GM21515 (cell line): ENCODE measurements at regions not wholly inside any gene's neighbourhood (a gene's known extent, or its start where the extent isn't known, plus 50 kb on each side); places are given as distances from the start of the nearest gene placed in this dataset.

Source experiments
- ATAC-seq: cut with Tn5 transposase; IDR thresholded peaks from one replicate; pipeline ENCODE4 v1.9.1; 2021; ENCODE audit not compliant: unreplicated experiment

GRCh38 chr2:117701365-117701764 is 113.1 kb upstream of the DDX18 start:
- no peak for ATAC-seq

- no peak for ATAC-seq
These were observed 112.4 kb upstream of the DDX18 start for GRCh38 chr2:117702098-117702497.

- no peak for ATAC-seq
These were observed 110.6 kb upstream of the DDX18 start for GRCh38 chr2:117703858-117704257.

- ATAC-seq: no peak
These were observed 109.7 kb upstream of the DDX18 start for GRCh38 chr2:117704818-117705217.

GRCh38 chr2:117707874-117708273 is 106.6 kb upstream of the DDX18 start:
- no peak for ATAC-seq

- no peak for ATAC-seq
These were observed 101.8 kb upstream of the DDX18 start for GRCh38 chr2:117712684-117713083.

- ATAC-seq: no peak
These were observed 100.4 kb upstream of the DDX18 start for GRCh38 chr2:117714110-117714509.

GRCh38 chr2:117714745-117715417 is 99.6 kb upstream of the DDX18 start:
- no peak for ATAC-seq

GRCh38 chr2:117716505-117716904 is 98.0 kb upstream of the DDX18 start:
- no peak for ATAC-seq

- no peak for ATAC-seq
These were observed 97.4 kb upstream of the DDX18 start for GRCh38 chr2:117717072-117717471.

- ATAC-seq: no peak
These were observed 96.4 kb upstream of the DDX18 start for GRCh38 chr2:117718048-117718447.

GRCh38 chr2:117720765-117721164 is 93.7 kb upstream of the DDX18 start:
- no peak for ATAC-seq

GRCh38 chr2:117723483-117723882 is 91.0 kb upstream of the DDX18 start:
- no peak for ATAC-seq

- ATAC-seq: no peak
These were observed 90.5 kb upstream of the DDX18 start for GRCh38 chr2:117723888-117724434.

GRCh38 chr2:117726747-117727146 is 87.7 kb upstream of the DDX18 start:
- ATAC-seq: no peak

- no peak for ATAC-seq
These were observed 76.6 kb upstream of the DDX18 start for GRCh38 chr2:117737846-117738245.

GRCh38 chr2:117738991-117739839 is 75.3 kb upstream of the DDX18 start:
- no peak for ATAC-seq

GRCh38 chr2:117745537-117745936 is 69.0 kb upstream of the DDX18 start:
- ATAC-seq: no peak

- ATAC-seq: no peak
These were observed 58.7 kb upstream of the DDX18 start for GRCh38 chr2:117755768-117756167.

GRCh38 chr2:117760916-117761315 is 53.6 kb upstream of the DDX18 start:
- no peak for ATAC-seq

GRCh38 chr2:117762454-117762853 is 52.0 kb upstream of the DDX18 start:
- no peak for ATAC-seq

- no peak for ATAC-seq
These were observed 50.7 kb upstream of the DDX18 start for GRCh38 chr2:117763804-117764203.
